GM23338 (cell line): ENCODE measurements at regions not wholly inside any gene's neighbourhood (a gene's known extent, or its start where the extent isn't known, plus 50 kb on each side); places are given as distances from the start of the nearest gene placed in this dataset.
"Not testable (repeated sequence)": the region's sequence is repeated elsewhere in the genome, so short reads cannot be mapped to it uniquely, and the experiment has no call there.

Experiments used
- ATAC-seq: fragments of 200-7000 bp; cut with Tn5 transposase; 3 replicates; pipeline ENCODE4 v1.9.1; 2020
- DNase-seq: peaks from one replicate; pipeline ENCODE4 v3.0.0-alpha.2; 2015; ENCODE audit warnings: low spot score
- H2AFZ ChIP-seq: fragments of 200-600 bp; sonication (generic); 2 replicates; pipeline ENCODE4 v1.8.0; 2016; ENCODE audit warnings: antibody characterized with exemption, mild to moderate bottlenecking, moderate library complexity
- H3F3A ChIP-seq: fragments of 200-600 bp; sonication (generic); replicated peaks from 2 replicates; pipeline ENCODE4 v1.8.0; 2017; ENCODE audit warnings: antibody characterized with exemption, mixed run types, low read depth
- H3K27ac ChIP-seq: fragments of 200-600 bp; sonication (generic); 2 replicates; pipeline ENCODE4 v1.6.1; 2016; ENCODE audit warnings: low read depth
- H3K27me3 ChIP-seq: fragments of 200-600 bp; sonication (generic); 2 replicates; pipeline ENCODE4 v1.8.0; 2016; ENCODE audit warnings: mild to moderate bottlenecking, mixed run types, moderate library complexity; ENCODE audit not compliant: insufficient read depth
- H3K36me3 ChIP-seq: fragments of 200-600 bp; sonication (generic); 2 replicates; pipeline ENCODE4 v1.8.0; 2016; ENCODE audit warnings: mild to moderate bottlenecking; ENCODE audit not compliant: insufficient read depth
- H3K4me1 ChIP-seq: fragments of 200-600 bp; sonication (generic); 2 replicates; pipeline ENCODE4 v1.8.0; 2016; ENCODE audit warnings: mild to moderate bottlenecking, moderate library complexity; ENCODE audit not compliant: insufficient read depth
- H3K4me2 ChIP-seq: fragments of 200-600 bp; sonication (generic); 2 replicates; pipeline ENCODE4 v1.7.1; 2017; ENCODE audit warnings: mixed run types
- H3K4me3 ChIP-seq: fragments of 200-600 bp; sonication (generic); 2 replicates; pipeline ENCODE4 v1.6.1; 2016; ENCODE audit warnings: mixed run types
- H3K79me2 ChIP-seq: fragments of 200-600 bp; sonication (generic); replicated peaks from 2 replicates; pipeline ENCODE4 v1.8.0; 2017; ENCODE audit warnings: mild to moderate bottlenecking; ENCODE audit not compliant: insufficient read depth
- H3K9me2 ChIP-seq: fragments of 200-600 bp; sonication (generic); 2 replicates; pipeline ENCODE4 v1.8.0; 2017; ENCODE audit not compliant: insufficient read depth
- H4K20me1 ChIP-seq: fragments of 200-600 bp; sonication (generic); replicated peaks from 2 replicates; pipeline ENCODE4 v1.8.0; 2017; ENCODE audit warnings: mild to moderate bottlenecking; ENCODE audit not compliant: insufficient read depth
- H3K27ac Mint-ChIP-seq: 2 replicates; pipeline ENCODE4 v1.8.0; 2020; ENCODE audit warnings: inconsistent platforms, mild to moderate bottlenecking, moderate library complexity, mixed read lengths
- H3K27me3 Mint-ChIP-seq: 3 replicates; pipeline ENCODE4 v1.8.0; 2022; ENCODE audit warnings: low read depth, mild to moderate bottlenecking, moderate library complexity, mixed read lengths, inconsistent platforms; ENCODE audit not compliant: insufficient read depth, poor library complexity
- H3K36me3 Mint-ChIP-seq: 3 replicates; pipeline ENCODE4 v1.8.0; 2021; ENCODE audit warnings: low read depth, mild to moderate bottlenecking, inconsistent platforms, moderate library complexity, mixed read lengths
- H3K4me1 Mint-ChIP-seq: 3 replicates; pipeline ENCODE4 v1.8.0; 2020; ENCODE audit warnings: mild to moderate bottlenecking, inconsistent platforms, mixed read lengths
- H3K4me3 Mint-ChIP-seq: 3 replicates; pipeline ENCODE4 v1.8.0; 2021; ENCODE audit warnings: moderate library complexity, mild to moderate bottlenecking, inconsistent platforms, mixed read lengths
- H3K9me3 Mint-ChIP-seq: 3 replicates; pipeline ENCODE4 v1.8.0; 2020; ENCODE audit warnings: moderate library complexity, mild to moderate bottlenecking, inconsistent platforms, mixed read lengths
- CREB1 ChIP-seq: fragments of 250-450 bp; sonication (Bioruptor Pico); IDR thresholded peaks from 2 replicates; pipeline ENCODE4 v1.5.0; 2020; ENCODE audit warnings: low read depth, mild to moderate bottlenecking, moderate library complexity
- EZH2 ChIP-seq: fragments of 200-600 bp; sonication (generic); IDR thresholded peaks from one replicate; pipeline ENCODE4 v1.8.0; 2017; ENCODE audit warnings: antibody characterized with exemption, mild to moderate bottlenecking, low read depth; ENCODE audit not compliant: unreplicated experiment
- JUNB ChIP-seq: IDR thresholded peaks from one replicate; pipeline ENCODE4 v1.6.1; 2016; ENCODE audit warnings: antibody characterized with exemption; ENCODE audit not compliant: unreplicated experiment
- NANOG ChIP-seq: IDR thresholded peaks from 2 replicates; pipeline ENCODE4 v1.6.1; 2016; ENCODE audit warnings: antibody characterized with exemption, borderline replicate concordance
- ZNF114 ChIP-seq: fragments of 250-450 bp; sonication (Bioruptor Pico); IDR thresholded peaks from 2 replicates; pipeline ENCODE4 v1.5.0; 2020; ENCODE audit warnings: mild to moderate bottlenecking, moderate library complexity
- ZNF331 ChIP-seq: fragments of 250-450 bp; sonication (Bioruptor Pico); IDR thresholded peaks from 2 replicates; pipeline ENCODE4 v1.5.0; 2020; ENCODE audit warnings: low read depth, mild to moderate bottlenecking, moderate library complexity
- TF ChIP-seq, protein P1 (sequence below): IDR thresholded peaks from one replicate; pipeline ENCODE4 v1.6.1; 2018; ENCODE audit warnings: antibody characterized with exemption; ENCODE audit not compliant: unreplicated experiment
- TF ChIP-seq, protein P2 (sequence below), 2 experiments: fragments of 200-600 bp in 1 of 2; sonication (generic) in 1 of 2; conservative IDR thresholded peaks; 2 replicates each; pipeline versions ENCODE4 v1.5.1 to v1.6.1; 2016 to 2017; ENCODE audit warnings: antibody characterized with exemption in 2 of 2, low read depth in 2 of 2, mild to moderate bottlenecking in 2 of 2, moderate library complexity in 1 of 2

DNA sequence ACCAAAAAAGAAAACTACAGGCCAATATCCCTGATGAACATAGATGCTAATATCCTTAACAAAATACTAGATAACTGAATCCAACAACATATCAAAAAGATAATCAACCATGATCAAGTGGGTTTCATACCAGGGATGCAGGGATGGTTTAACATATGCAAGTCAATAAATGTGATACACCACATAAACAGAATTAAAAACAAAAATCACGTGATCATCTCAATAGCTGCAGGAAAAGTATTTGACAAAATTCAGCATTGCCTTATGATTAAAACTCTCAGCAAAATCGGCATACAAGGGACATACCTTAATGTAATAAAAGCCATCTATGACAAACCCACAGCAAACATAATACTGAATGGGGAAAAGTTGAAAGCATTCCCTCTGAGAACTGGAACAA is 199.9 kb downstream of the TXNL1 start:
- DNase-seq, H3K27ac Mint-ChIP-seq, H3K36me3 Mint-ChIP-seq, ATAC-seq, H2AFZ ChIP-seq, H3K4me1 ChIP-seq, H3K27me3 Mint-ChIP-seq, H4K20me1 ChIP-seq, H3K9me3 Mint-ChIP-seq, H3K79me2 ChIP-seq, H3K4me3 Mint-ChIP-seq, H3K4me3 ChIP-seq, H3F3A ChIP-seq, H3K4me2 ChIP-seq, H3K9me2 ChIP-seq, H3K27me3 ChIP-seq, H3K27ac ChIP-seq, H3K36me3 ChIP-seq: not testable (repeated sequence)
- peaks cover 13% of the 10 kb centered on the region for H3K4me1 Mint-ChIP-seq

DNA sequence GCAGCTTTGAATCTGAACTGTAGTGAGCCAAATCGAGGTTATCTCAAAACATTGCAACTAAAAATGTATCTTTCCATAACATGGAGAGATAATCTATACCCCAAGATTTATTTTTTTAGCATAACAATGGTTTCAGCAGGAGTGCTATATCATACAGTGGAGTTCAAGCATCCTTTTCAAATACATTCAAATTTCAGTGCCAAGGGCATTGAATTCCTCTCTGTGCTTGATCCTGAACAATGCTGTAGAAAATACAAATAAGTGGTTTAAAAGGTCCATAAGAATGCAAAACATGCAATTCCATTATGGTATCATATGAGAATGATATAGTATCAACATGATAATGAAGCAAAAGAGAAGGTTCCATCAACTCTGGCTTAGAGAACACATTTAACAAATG is 201.7 kb downstream of the TXNL1 start:
- peaks cover 9% of the 10 kb centered on the region; the same call in 1 of the 2 replicates for H3K4me1 ChIP-seq
- H3K9me2 ChIP-seq = peaks cover 10% of the 10 kb centered on the region; the same call in 1 of the 2 replicates
- TF ChIP-seq ZNF114 (CRISPR knock-in tag) (no peak), CREB1 (CRISPR knock-in tag) (no peak), EZH2 (no peak)
- TF ChIP-seq, protein P1, sequence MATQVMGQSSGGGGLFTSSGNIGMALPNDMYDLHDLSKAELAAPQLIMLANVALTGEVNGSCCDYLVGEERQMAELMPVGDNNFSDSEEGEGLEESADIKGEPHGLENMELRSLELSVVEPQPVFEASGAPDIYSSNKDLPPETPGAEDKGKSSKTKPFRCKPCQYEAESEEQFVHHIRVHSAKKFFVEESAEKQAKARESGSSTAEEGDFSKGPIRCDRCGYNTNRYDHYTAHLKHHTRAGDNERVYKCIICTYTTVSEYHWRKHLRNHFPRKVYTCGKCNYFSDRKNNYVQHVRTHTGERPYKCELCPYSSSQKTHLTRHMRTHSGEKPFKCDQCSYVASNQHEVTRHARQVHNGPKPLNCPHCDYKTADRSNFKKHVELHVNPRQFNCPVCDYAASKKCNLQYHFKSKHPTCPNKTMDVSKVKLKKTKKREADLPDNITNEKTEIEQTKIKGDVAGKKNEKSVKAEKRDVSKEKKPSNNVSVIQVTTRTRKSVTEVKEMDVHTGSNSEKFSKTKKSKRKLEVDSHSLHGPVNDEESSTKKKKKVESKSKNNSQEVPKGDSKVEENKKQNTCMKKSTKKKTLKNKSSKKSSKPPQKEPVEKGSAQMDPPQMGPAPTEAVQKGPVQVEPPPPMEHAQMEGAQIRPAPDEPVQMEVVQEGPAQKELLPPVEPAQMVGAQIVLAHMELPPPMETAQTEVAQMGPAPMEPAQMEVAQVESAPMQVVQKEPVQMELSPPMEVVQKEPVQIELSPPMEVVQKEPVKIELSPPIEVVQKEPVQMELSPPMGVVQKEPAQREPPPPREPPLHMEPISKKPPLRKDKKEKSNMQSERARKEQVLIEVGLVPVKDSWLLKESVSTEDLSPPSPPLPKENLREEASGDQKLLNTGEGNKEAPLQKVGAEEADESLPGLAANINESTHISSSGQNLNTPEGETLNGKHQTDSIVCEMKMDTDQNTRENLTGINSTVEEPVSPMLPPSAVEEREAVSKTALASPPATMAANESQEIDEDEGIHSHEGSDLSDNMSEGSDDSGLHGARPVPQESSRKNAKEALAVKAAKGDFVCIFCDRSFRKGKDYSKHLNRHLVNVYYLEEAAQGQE = no peak
- no peaks in the 10 kb centered on the region for H3F3A ChIP-seq
- H2AFZ ChIP-seq = no peak overlapping the region
- ATAC-seq (no peak), DNase-seq (no peak)
- no peaks in the 10 kb centered on the region for H3K79me2 ChIP-seq
- H3K36me3 Mint-ChIP-seq = no peaks in the 10 kb centered on the region
- H3K4me3 Mint-ChIP-seq = no peak overlapping the region
- peaks cover 3% of the 10 kb centered on the region for H3K27me3 Mint-ChIP-seq
- H3K4me2 ChIP-seq = no peak overlapping the region
- no peaks in the 10 kb centered on the region for H3K9me3 Mint-ChIP-seq
- no peak overlapping the region for H3K27ac Mint-ChIP-seq
- H3K4me3 ChIP-seq = no peak overlapping the region
- peaks cover 13% of the 10 kb centered on the region for H3K4me1 Mint-ChIP-seq
- no peaks in the 10 kb centered on the region; the same call in 1 of the 2 replicates for H3K36me3 ChIP-seq
- no peaks in the 10 kb centered on the region for H3K27me3 ChIP-seq
- H3K27ac ChIP-seq = no peak overlapping the region
- no peaks in the 10 kb centered on the region for H4K20me1 ChIP-seq

DNA sequence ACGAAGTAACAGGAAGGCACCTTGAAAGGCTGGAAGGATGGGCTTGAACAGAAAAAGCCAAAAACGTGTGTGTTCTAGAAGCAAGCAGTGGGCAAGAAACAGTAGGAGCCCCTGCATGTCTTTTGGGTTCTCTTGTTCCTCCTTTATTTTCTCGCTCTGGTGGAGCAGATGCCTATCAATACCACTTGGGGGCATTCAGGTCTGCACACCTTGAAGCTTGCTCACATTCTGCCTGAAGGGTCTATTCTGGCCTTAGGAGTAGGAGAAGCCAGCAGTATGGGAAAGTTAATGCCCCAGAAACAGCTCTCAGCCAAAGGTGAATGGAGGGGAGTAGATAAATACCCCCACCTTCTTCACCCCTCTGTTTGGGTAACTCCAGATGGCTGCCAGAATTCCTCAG is 204.5 kb downstream of the TXNL1 start:
- H3K27me3 Mint-ChIP-seq = peaks cover 3% of the 10 kb centered on the region
- Histone ChIP-seq H3K4me3 (no peak overlapping the region), H3K36me3 (no peaks in the 10 kb centered on the region), H3K9me2 (peaks cover 10% of the 10 kb centered on the region; the same call in 1 of the 2 replicates), H4K20me1 (no peaks in the 10 kb centered on the region), H3K4me2 (no peak overlapping the region), H3F3A (no peaks in the 10 kb centered on the region), H3K4me1 (peaks cover 9% of the 10 kb centered on the region; the same call in 1 of the 2 replicates), H3K27me3 (no peaks in the 10 kb centered on the region), H2AFZ (no peak overlapping the region), H3K27ac (no peak overlapping the region), H3K79me2 (no peaks in the 10 kb centered on the region)
- peaks cover 13% of the 10 kb centered on the region for H3K4me1 Mint-ChIP-seq
- no peak overlapping the region for H3K4me3 Mint-ChIP-seq
- no peaks in the 10 kb centered on the region for H3K9me3 Mint-ChIP-seq
- no peaks in the 10 kb centered on the region for H3K36me3 Mint-ChIP-seq
- peak; percentile 75 for ATAC-seq
- DNase-seq = peak; percentile 44
- H3K27ac Mint-ChIP-seq = no peak overlapping the region
- TF ChIP-seq ZNF331 (CRISPR knock-in tag) = no peak
- TF ChIP-seq NANOG = no peak
- TF ChIP-seq, protein P2, sequence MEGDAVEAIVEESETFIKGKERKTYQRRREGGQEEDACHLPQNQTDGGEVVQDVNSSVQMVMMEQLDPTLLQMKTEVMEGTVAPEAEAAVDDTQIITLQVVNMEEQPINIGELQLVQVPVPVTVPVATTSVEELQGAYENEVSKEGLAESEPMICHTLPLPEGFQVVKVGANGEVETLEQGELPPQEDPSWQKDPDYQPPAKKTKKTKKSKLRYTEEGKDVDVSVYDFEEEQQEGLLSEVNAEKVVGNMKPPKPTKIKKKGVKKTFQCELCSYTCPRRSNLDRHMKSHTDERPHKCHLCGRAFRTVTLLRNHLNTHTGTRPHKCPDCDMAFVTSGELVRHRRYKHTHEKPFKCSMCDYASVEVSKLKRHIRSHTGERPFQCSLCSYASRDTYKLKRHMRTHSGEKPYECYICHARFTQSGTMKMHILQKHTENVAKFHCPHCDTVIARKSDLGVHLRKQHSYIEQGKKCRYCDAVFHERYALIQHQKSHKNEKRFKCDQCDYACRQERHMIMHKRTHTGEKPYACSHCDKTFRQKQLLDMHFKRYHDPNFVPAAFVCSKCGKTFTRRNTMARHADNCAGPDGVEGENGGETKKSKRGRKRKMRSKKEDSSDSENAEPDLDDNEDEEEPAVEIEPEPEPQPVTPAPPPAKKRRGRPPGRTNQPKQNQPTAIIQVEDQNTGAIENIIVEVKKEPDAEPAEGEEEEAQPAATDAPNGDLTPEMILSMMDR (conservative IDR thresholded peaks at IDR 0.05; ENCODE audit: low read depth in 2 of 2) = peak; percentile 25 to 53; a peak in 2 of 4 replicates
- TF ChIP-seq, protein P1 = no peak
- TF ChIP-seq JUNB = no peak
